Lung (tissue), 11 donors: ENCODE measurements at regions not wholly inside any gene's neighbourhood (a gene's known extent, or its start where the extent isn't known, plus 50 kb on each side); places are given as distances from the start of the nearest gene placed in this dataset.

ENCODE experiments used
- ATAC-seq: fragments of 200-7000 bp; cut with Tn5 transposase; one replicate; pipeline ENCODE4 v1.9.1; 2020; ENCODE audit warnings: moderate number of reproducible peaks; ENCODE audit not compliant: insufficient read depth, low FRiP score
- DNase-seq, 3 donors: peaks; one replicate each; pipeline ENCODE4 v3.0.0-alpha.2; 2013 to 2017
- H3K27ac ChIP-seq, 2 donors: one replicate each; pipeline ENCODE4 v1.5.1; 2013; ENCODE audit warnings: mild to moderate bottlenecking in 2 of 2, moderate library complexity in 2 of 2, control low read depth in 1 of 2, inconsistent platforms in 1 of 2, low read depth in 1 of 2, low read length in 1 of 2
- H3K27me3 ChIP-seq, 3 donors: one replicate each; pipeline ENCODE4 v1.5.1; 2013; ENCODE audit warnings: low read length in 2 of 3; ENCODE audit not compliant: control insufficient read depth in 3 of 3, insufficient read depth in 3 of 3
- H3K36me3 ChIP-seq, 4 donors: one replicate each; pipeline ENCODE4 v1.5.1; 2013; ENCODE audit warnings: low read length in 4 of 4, mild to moderate bottlenecking in 1 of 4, moderate library complexity in 1 of 4; ENCODE audit not compliant: control insufficient read depth in 4 of 4, insufficient read depth in 4 of 4
- H3K4me1 ChIP-seq, 5 donors: one replicate each; pipeline ENCODE4 v1.5.1; 2013; ENCODE audit warnings: low read length in 5 of 5, mild to moderate bottlenecking in 2 of 5, moderate library complexity in 1 of 5; ENCODE audit not compliant: control insufficient read depth in 5 of 5, insufficient read depth in 5 of 5
- H3K4me3 ChIP-seq: one replicate; pipeline ENCODE4 v1.5.1; 2013; ENCODE audit warnings: mild to moderate bottlenecking, control low read depth, moderate library complexity
- H3K9ac ChIP-seq, 2 donors: one replicate each; pipeline ENCODE4 v1.5.1; 2013; ENCODE audit warnings: low read length in 2 of 2, control low read depth in 1 of 2; ENCODE audit not compliant: insufficient read depth in 1 of 2
- H3K9me3 ChIP-seq, 4 donors: one replicate each; pipeline ENCODE4 v1.5.1; 2013; ENCODE audit warnings: low read length in 3 of 4, mild to moderate bottlenecking in 1 of 4, moderate library complexity in 1 of 4; ENCODE audit not compliant: control insufficient read depth in 4 of 4, insufficient read depth in 3 of 4
- WGBS, 2 donors: extraction: QIAGEN DNeasy Blood & Tissue Kit; methylation state at CpG; one replicate each; pipeline ENCODE4 v1.1.7; 2013; 5-methylcytosine and 5-hydroxymethylcytosine counted together
- TF ChIP-seq, protein P1 (sequence below): IDR thresholded peaks from 2 replicates; pipeline ENCODE4 v1.5.1; 2012; ENCODE audit warnings: mild to moderate bottlenecking; ENCODE audit errors: control extremely low read depth, extremely low read depth
- donor health status: control.
- donor health status: control.
- donor health status: Bipolar disorder and iron deficiency.
- donor health status: healthy.
- donor health status: DM: yes; HTN: yes; CAD: no.

- H3K9me3 ChIP-seq, result peaks cover 0 to 11% (median 5%) of the 10 kb centered on the region in 4 donors
- H3K36me3 ChIP-seq, result no peaks in the 10 kb centered on the region
- no peaks in the 10 kb centered on the region for H3K27me3 ChIP-seq
- H3K27ac ChIP-seq, result no peak overlapping the region
- H3K9ac ChIP-seq, result no peak overlapping the region
- WGBS, 2 donors, result 88 to 91% methylated on average over 6 of the region's 6 CpGs
- no peaks in the 10 kb centered on the region for H3K4me1 ChIP-seq
- DNase-seq, result no peak
- ATAC-seq, result no peak
- TF ChIP-seq, protein P1, sequence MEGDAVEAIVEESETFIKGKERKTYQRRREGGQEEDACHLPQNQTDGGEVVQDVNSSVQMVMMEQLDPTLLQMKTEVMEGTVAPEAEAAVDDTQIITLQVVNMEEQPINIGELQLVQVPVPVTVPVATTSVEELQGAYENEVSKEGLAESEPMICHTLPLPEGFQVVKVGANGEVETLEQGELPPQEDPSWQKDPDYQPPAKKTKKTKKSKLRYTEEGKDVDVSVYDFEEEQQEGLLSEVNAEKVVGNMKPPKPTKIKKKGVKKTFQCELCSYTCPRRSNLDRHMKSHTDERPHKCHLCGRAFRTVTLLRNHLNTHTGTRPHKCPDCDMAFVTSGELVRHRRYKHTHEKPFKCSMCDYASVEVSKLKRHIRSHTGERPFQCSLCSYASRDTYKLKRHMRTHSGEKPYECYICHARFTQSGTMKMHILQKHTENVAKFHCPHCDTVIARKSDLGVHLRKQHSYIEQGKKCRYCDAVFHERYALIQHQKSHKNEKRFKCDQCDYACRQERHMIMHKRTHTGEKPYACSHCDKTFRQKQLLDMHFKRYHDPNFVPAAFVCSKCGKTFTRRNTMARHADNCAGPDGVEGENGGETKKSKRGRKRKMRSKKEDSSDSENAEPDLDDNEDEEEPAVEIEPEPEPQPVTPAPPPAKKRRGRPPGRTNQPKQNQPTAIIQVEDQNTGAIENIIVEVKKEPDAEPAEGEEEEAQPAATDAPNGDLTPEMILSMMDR, result no peak
- no peak overlapping the region for H3K4me3 ChIP-seq
Measured at GRCh38 chr5:71946343-71947030, 160.8 kb upstream of the MAP1B start.

DNA sequence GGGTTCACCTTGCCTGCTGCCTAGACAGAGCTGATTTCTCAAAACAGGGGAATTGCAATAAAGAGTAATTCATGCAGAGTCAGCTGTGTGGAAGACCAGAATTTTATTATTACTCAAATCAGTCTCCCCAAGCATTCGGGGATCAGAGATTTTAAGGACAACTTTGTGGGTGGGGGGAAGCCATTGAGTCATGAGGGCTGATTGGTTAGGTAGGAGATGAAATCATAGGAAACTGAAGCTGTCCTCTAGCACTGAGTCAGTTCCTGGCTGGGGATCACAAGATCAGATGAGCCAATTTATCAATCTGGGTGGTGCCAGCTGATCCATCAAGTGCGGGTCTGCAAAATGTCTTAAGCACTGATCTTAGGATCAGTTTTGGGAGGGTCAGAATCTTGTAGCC is 159.1 kb upstream of the MAP1B start:
- Histone ChIP-seq H3K4me1 (no peaks in the 10 kb centered on the region), H3K27me3 (no peaks in the 10 kb centered on the region), H3K4me3 (no peak overlapping the region), H3K36me3 (no peaks in the 10 kb centered on the region), H3K9ac (no peak overlapping the region), H3K27ac (no peak overlapping the region), H3K9me3 (peaks cover 0 to 10% (median 5%) of the 10 kb centered on the region in 4 donors)
- TF ChIP-seq, protein P1, result no peak
- 94 to 96% methylated on average over 2 of the region's 2 CpGs for WGBS, 2 donors
- no peak for DNase-seq
- ATAC-seq, result no peak

DNA sequence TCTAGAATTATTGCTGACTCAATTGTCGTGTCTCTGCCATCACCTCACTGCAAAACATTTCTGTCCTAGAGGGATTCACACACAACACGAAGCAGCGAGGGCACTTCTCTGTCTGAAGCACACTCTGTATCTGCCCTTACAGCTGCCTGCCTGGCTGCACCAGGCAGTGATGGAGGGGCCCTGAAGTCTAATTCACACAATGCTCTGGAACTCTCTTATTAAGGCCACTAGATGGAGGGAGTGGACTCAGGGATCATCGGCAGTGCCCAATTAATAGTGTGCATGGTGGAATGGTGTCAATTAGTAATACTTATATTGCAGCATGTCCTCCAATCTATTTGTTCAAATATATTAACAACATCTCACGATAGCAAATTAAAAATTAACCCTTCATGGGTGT is 157.5 kb upstream of the MAP1B start:
- TF ChIP-seq, protein P1, result no peak
- H3K36me3 ChIP-seq, result no peaks in the 10 kb centered on the region
- no peak overlapping the region for H3K4me3 ChIP-seq
- H3K9me3 ChIP-seq, result peaks cover 0 to 10% (median 5%) of the 10 kb centered on the region in 4 donors
- no peaks in the 10 kb centered on the region for H3K4me1 ChIP-seq
- DNase-seq, result no peak
- no peak overlapping the region for H3K27ac ChIP-seq
- H3K27me3 ChIP-seq, result peaks cover 0 to 3% (median 0%) of the 10 kb centered on the region in 3 donors
- no peak overlapping the region for H3K9ac ChIP-seq
- WGBS, 2 donors, result 89 to 96% methylated on average over 5 of the region's 5 CpGs
- ATAC-seq, result no peak

DNA sequence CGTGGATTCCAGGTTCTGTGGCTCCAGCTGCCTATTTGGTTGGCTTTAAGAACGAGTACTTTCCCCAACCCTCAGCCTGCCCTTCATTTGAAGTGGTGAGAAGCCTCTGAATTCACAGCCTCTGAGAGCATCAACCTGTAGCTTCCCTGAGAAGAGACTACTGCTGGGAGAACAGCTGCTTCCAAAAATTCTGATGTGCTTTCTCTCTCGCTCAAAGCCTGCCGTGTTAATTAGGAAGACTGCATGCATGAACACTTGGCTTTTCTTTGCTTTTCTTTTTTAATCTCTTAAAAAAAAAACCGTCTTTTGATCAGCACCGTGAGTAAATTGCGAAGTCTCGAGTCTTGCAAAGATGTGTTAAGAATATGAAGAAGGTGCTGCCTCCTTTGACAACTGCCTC is 153.4 kb upstream of the MAP1B start:
- ATAC-seq (no peak), DNase-seq (no peak)
- Histone ChIP-seq H3K9ac (no peak overlapping the region), H3K27ac (no peak overlapping the region), H3K4me1 (peaks cover 0 to 25% (median 3%) of the 10 kb centered on the region in 5 donors), H3K9me3 (peaks cover 0 to 8% (median 2%) of the 10 kb centered on the region in 4 donors), H3K36me3 (no peaks in the 10 kb centered on the region), H3K4me3 (no peak overlapping the region), H3K27me3 (peaks cover 0 to 3% (median 0%) of the 10 kb centered on the region in 3 donors)
- TF ChIP-seq, protein P1, result no peak
- 87 to 91% methylated on average over 8 of the region's 8 CpGs for WGBS, 2 donors
